Calu3 (cell line): ENCODE measurements at regions not wholly inside any gene's neighbourhood (a gene's known extent, or its start where the extent isn't known, plus 50 kb on each side); places are given as distances from the start of the nearest gene placed in this dataset.

Source experiments
- BruUV-seq: library from RNA; stranded (reverse); fragments of 400-500 nt; replicated peaks from 2 replicates; lab custom pipeline; 2021; lab: Mats Ljungman, UMichigan
- CTCF ChIA-PET: fragments of 300-600 bp; sonication (Branson Sonifier 250); formaldehyde crosslinking; loops from one replicate; lab custom pipeline; 2022; ENCODE audit warnings: antibody characterized with exemption; lab: Charles Lee
- DNase-seq: peaks from one replicate; pipeline ENCODE4 v3.0.0; 2022
- H3K27ac Mint-ChIP-seq: one replicate; pipeline ENCODE4 v1.8.0; 2022; ENCODE audit warnings: mixed read lengths; ENCODE audit not compliant: unreplicated experiment
- H3K27me3 Mint-ChIP-seq: one replicate; pipeline ENCODE4 v1.8.0; 2022; ENCODE audit warnings: mixed read lengths; ENCODE audit not compliant: unreplicated experiment
- H3K36me3 Mint-ChIP-seq: one replicate; pipeline ENCODE4 v1.8.0; 2022; ENCODE audit warnings: mild to moderate bottlenecking, moderate library complexity, mixed read lengths; ENCODE audit not compliant: insufficient read depth, unreplicated experiment
- H3K4me1 Mint-ChIP-seq: one replicate; pipeline ENCODE4 v1.8.0; 2022; ENCODE audit warnings: mild to moderate bottlenecking, low read depth, mixed read lengths; ENCODE audit not compliant: unreplicated experiment
- H3K4me3 Mint-ChIP-seq: one replicate; pipeline ENCODE4 v1.8.0; 2022; ENCODE audit warnings: mild to moderate bottlenecking, low read depth, moderate library complexity, mixed read lengths; ENCODE audit not compliant: unreplicated experiment
- H3K9me3 Mint-ChIP-seq: one replicate; pipeline ENCODE4 v1.8.0; 2022; ENCODE audit warnings: low read depth, mixed read lengths; ENCODE audit not compliant: unreplicated experiment
- CTCF ChIP-seq: fragments of 200-600 bp; IDR thresholded peaks from one replicate; pipeline ENCODE4 v1.8.0; 2022; ENCODE audit warnings: antibody characterized with exemption; ENCODE audit not compliant: unreplicated experiment
- intact Hi-C: fragments of 100-400 bp; cut with micrococcal nuclease; formaldehyde crosslinking; loops from one replicate; pipeline ENCODE4 v1.10.0; 2022; ENCODE audit not compliant: unreplicated experiment

- no TSS peak for BruUV-seq
- H3K4me3 Mint-ChIP-seq, result no peak overlapping the region
- CTCF ChIA-PET, result no interaction called here
- DNase-seq, result no peak
- no peak overlapping the region for H3K27ac Mint-ChIP-seq
- TF ChIP-seq CTCF, result peak; percentile 37
- no peaks in the 10 kb centered on the region for H3K36me3 Mint-ChIP-seq
- H3K27me3 Mint-ChIP-seq, result no peaks in the 10 kb centered on the region
- no peaks in the 10 kb centered on the region for H3K4me1 Mint-ChIP-seq
- no peaks in the 10 kb centered on the region for H3K9me3 Mint-ChIP-seq
- intact Hi-C loops, result loop anchor here (1.0 to 5.0 kb wide), 3 partner anchors 249 to 372 kb away; no protein-coding TSS in a partner anchor
These were observed 103.7 kb downstream of the ATPSCKMT start for GRCh38 chr5:10145923-10146401.

GRCh38 chr5:10144040-10144439 lies 105.6 kb downstream of the ATPSCKMT start:
- Mint-ChIP-seq H3K36me3 (no peaks in the 10 kb centered on the region), H3K4me3 (no peak overlapping the region), H3K4me1 (no peaks in the 10 kb centered on the region), H3K27me3 (no peaks in the 10 kb centered on the region), H3K27ac (no peak overlapping the region), H3K9me3 (no peaks in the 10 kb centered on the region)
- no TSS peak for BruUV-seq
- no peak for DNase-seq
- intact Hi-C loops, result no loop called here
- no peak for TF ChIP-seq CTCF
- CTCF ChIA-PET, result no interaction called here

GRCh38 chr5:10140195-10140973 lies 109.3 kb downstream of the ATPSCKMT start:
- peak; percentile 12 for DNase-seq
- BruUV-seq, result no TSS peak
- Mint-ChIP-seq H3K9me3 (no peaks in the 10 kb centered on the region), H3K4me3 (no peak overlapping the region), H3K4me1 (no peaks in the 10 kb centered on the region), H3K27ac (no peak overlapping the region), H3K36me3 (no peaks in the 10 kb centered on the region), H3K27me3 (no peaks in the 10 kb centered on the region)
- intact Hi-C loops, result no loop called here
- TF ChIP-seq CTCF, result peak; percentile 36
- CTCF ChIA-PET, result no interaction called here

GRCh38 chr5:10138395-10139057 lies 111.2 kb downstream of the ATPSCKMT start:
- H3K27ac Mint-ChIP-seq, result no peak overlapping the region

More at GRCh38 chr5:10138395-10139057, 111.2 kb downstream of the ATPSCKMT start:
- Mint-ChIP-seq H3K36me3 (no peaks in the 10 kb centered on the region), H3K27me3 (no peaks in the 10 kb centered on the region), H3K4me3 (no peak overlapping the region), H3K4me1 (no peaks in the 10 kb centered on the region), H3K9me3 (no peaks in the 10 kb centered on the region)
- CTCF ChIA-PET, result no interaction called here
- intact Hi-C loops, result no loop called here
- TF ChIP-seq CTCF, result no peak
- no peak for DNase-seq
- BruUV-seq, result no TSS peak
